Endothelial cell of umbilical vein (primary cell): ENCODE measurements at regions not wholly inside any gene's neighbourhood (a gene's known extent, or its start where the extent isn't known, plus 50 kb on each side); places are given as distances from the start of the nearest gene placed in this dataset.

Source experiments
- EZH2 ChIP-seq: IDR thresholded peaks from 2 replicates; pipeline ENCODE4 v1.6.1; 2012; ENCODE audit warnings: borderline replicate concordance, low read depth, mild to moderate bottlenecking, moderate library complexity, low read length, inconsistent platforms; ENCODE audit not compliant: severe bottlenecking
- FOS ChIP-seq: IDR thresholded peaks from 2 replicates; pipeline ENCODE4 v1.6.1; 2011; ENCODE audit warnings: mild to moderate bottlenecking, low read length, moderate library complexity, borderline replicate concordance; ENCODE audit not compliant: insufficient read depth
- GATA2 ChIP-seq: IDR thresholded peaks from 2 replicates; pipeline ENCODE4 v1.7.0; 2011; ENCODE audit warnings: low read depth, mild to moderate bottlenecking, moderate library complexity, mixed read lengths, low read length; ENCODE audit not compliant: insufficient read length, insufficient read depth
- MAX ChIP-seq: IDR thresholded peaks from 2 replicates; pipeline ENCODE4 v1.6.1; 2011; ENCODE audit not compliant: insufficient read depth, insufficient read length
- POLR2A ChIP-seq: IDR thresholded peaks from 2 replicates; pipeline ENCODE4 v1.6.1; 2012; ENCODE audit warnings: low read depth, mild to moderate bottlenecking, control low read depth, low read length
- TF ChIP-seq, protein P1 (sequence below), 2 donors: IDR thresholded peaks; 1 replicate in 1 of 2; 2 replicates in 1 of 2; pipeline ENCODE4 v1.5.1; 2011; ENCODE audit warnings: low read length in 2 of 2, mild to moderate bottlenecking in 2 of 2, moderate library complexity in 2 of 2, control low read depth in 1 of 2, inconsistent platforms in 1 of 2, low read depth in 1 of 2; ENCODE audit not compliant: insufficient read depth in 1 of 2; ENCODE audit errors: extremely low read depth in 1 of 2

DNA sequence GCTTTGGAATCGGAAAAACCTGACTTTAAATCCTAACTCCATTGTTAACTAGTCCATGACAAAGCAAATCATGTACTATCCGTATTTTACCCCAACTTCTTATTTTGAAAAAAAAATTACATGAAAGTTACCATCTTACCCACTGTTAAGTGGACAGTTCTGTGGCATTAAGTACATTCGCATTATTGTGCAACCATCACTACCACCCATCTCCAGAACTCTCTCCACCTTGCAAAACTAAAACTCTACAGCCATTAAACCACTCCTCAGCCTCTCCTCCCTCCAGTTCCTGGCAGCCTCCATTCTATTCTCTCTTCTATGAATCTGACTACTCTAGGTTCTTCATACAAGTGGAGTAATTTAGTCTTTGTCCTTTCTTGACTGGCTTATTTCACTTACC lies 176.5 kb downstream of the USP12 start:
- no peak for TF ChIP-seq MAX
- no peak for TF ChIP-seq POLR2A
- TF ChIP-seq, protein P1, sequence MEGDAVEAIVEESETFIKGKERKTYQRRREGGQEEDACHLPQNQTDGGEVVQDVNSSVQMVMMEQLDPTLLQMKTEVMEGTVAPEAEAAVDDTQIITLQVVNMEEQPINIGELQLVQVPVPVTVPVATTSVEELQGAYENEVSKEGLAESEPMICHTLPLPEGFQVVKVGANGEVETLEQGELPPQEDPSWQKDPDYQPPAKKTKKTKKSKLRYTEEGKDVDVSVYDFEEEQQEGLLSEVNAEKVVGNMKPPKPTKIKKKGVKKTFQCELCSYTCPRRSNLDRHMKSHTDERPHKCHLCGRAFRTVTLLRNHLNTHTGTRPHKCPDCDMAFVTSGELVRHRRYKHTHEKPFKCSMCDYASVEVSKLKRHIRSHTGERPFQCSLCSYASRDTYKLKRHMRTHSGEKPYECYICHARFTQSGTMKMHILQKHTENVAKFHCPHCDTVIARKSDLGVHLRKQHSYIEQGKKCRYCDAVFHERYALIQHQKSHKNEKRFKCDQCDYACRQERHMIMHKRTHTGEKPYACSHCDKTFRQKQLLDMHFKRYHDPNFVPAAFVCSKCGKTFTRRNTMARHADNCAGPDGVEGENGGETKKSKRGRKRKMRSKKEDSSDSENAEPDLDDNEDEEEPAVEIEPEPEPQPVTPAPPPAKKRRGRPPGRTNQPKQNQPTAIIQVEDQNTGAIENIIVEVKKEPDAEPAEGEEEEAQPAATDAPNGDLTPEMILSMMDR (IDR thresholded peaks at IDR 0.05; ENCODE audit: extremely low read depth in 1 of 2, insufficient read depth in 1 of 2, low read depth in 1 of 2, low read length in 2 of 2) = no peak
- TF ChIP-seq FOS = no peak
- TF ChIP-seq GATA2 = no peak
- no peak for TF ChIP-seq EZH2
